RWPE2 (cell line): ENCODE measurements at regions not wholly inside any gene's neighbourhood (a gene's known extent, or its start where the extent isn't known, plus 50 kb on each side); places are given as distances from the start of the nearest gene placed in this dataset.

ENCODE experiments used
- ATAC-seq: fragments of 200-7000 bp; cut with Tn5 transposase; 3 replicates; pipeline ENCODE4 v1.9.1; 2021; ENCODE audit warnings: low read depth
- DNase-seq: peaks from one replicate; pipeline ENCODE4 v3.0.0-alpha.2; 2020; ENCODE audit warnings: low spot score
- H3K27ac ChIP-seq: fragments of 450-650 bp; 2 replicates; pipeline ENCODE4 v1.5.1; 2017; ENCODE audit warnings: mild to moderate bottlenecking; ENCODE audit not compliant: poor library complexity, severe bottlenecking
- H3K27me3 ChIP-seq: fragments of 250-450 bp; sonication (Bioruptor Pico); 2 replicates; pipeline ENCODE4 v1.5.1; 2021; ENCODE audit warnings: mild to moderate bottlenecking, moderate library complexity; ENCODE audit not compliant: insufficient read depth, poor library complexity, severe bottlenecking
- H3K36me3 ChIP-seq: fragments of 250-450 bp; sonication (Bioruptor Pico); 2 replicates; pipeline ENCODE4 v1.5.1; 2020; ENCODE audit warnings: low read depth, mild to moderate bottlenecking, moderate library complexity
- H3K4me1 ChIP-seq: fragments of 250-450 bp; sonication (Bioruptor Pico); 2 replicates; pipeline ENCODE4 v1.5.1; 2021; ENCODE audit warnings: mild to moderate bottlenecking, moderate library complexity; ENCODE audit not compliant: insufficient read depth, poor library complexity, severe bottlenecking
- H3K4me3 ChIP-seq: fragments of 250-450 bp; sonication (Bioruptor Pico); 2 replicates; pipeline ENCODE4 v1.5.1; 2021; ENCODE audit warnings: mild to moderate bottlenecking, moderate library complexity; ENCODE audit not compliant: severe bottlenecking
- H3K9me3 ChIP-seq: fragments of 250-450 bp; sonication (Bioruptor Pico); 2 replicates; pipeline ENCODE4 v1.5.1; 2021; ENCODE audit warnings: mild to moderate bottlenecking, moderate library complexity; ENCODE audit not compliant: severe bottlenecking
- TF ChIP-seq, protein P1 (sequence below): fragments of 450-650 bp; IDR thresholded peaks from one replicate; pipeline ENCODE4 v1.5.1; 2017; ENCODE audit warnings: mild to moderate bottlenecking, moderate library complexity; ENCODE audit not compliant: poor library complexity, severe bottlenecking

DNA sequence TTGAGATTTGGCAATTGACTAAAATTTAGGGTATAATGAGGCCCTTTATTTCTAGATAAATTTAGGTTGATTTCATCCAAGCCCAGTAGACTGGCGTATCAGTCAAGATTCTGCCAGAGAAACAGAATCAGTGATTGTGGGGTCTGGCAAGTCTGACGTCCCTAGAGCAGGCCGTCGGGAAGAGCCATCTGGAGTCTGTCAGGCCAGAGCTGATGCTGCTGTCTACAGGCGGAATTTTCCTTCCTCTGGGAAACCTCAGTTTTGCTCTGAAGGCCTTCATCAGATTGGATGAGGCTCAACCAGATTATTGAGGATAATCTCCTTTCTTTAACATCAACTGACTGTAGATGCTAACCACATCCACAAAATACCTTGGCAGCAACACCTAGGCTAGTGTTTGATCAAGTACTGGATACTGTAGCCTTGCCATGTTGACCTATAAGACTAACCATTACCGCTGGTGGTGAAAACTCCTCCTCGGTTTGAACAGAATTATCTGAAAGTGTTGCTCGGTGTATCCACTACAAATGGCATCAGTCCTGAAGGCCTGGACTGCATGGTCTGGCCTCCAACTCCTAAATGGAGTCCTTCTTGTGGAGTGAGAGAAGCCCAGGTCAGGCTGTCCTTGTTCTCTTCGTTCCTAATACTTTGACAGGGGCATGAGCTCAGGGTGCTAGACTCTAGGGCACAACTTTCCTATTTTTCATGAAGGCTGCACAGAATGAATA is 83.2 kb upstream of the ANKH start:
- DNase-seq (no peak), ATAC-seq (no peak)
- Histone ChIP-seq H3K27ac (no peak overlapping the region), H3K27me3 (no peaks in the 10 kb centered on the region), H3K4me1 (peaks cover 17% of the 10 kb centered on the region), H3K9me3 (no peaks in the 10 kb centered on the region), H3K4me3 (no peak overlapping the region), H3K36me3 (no peaks in the 10 kb centered on the region)
- TF ChIP-seq, protein P1, sequence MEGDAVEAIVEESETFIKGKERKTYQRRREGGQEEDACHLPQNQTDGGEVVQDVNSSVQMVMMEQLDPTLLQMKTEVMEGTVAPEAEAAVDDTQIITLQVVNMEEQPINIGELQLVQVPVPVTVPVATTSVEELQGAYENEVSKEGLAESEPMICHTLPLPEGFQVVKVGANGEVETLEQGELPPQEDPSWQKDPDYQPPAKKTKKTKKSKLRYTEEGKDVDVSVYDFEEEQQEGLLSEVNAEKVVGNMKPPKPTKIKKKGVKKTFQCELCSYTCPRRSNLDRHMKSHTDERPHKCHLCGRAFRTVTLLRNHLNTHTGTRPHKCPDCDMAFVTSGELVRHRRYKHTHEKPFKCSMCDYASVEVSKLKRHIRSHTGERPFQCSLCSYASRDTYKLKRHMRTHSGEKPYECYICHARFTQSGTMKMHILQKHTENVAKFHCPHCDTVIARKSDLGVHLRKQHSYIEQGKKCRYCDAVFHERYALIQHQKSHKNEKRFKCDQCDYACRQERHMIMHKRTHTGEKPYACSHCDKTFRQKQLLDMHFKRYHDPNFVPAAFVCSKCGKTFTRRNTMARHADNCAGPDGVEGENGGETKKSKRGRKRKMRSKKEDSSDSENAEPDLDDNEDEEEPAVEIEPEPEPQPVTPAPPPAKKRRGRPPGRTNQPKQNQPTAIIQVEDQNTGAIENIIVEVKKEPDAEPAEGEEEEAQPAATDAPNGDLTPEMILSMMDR = no peak

DNA sequence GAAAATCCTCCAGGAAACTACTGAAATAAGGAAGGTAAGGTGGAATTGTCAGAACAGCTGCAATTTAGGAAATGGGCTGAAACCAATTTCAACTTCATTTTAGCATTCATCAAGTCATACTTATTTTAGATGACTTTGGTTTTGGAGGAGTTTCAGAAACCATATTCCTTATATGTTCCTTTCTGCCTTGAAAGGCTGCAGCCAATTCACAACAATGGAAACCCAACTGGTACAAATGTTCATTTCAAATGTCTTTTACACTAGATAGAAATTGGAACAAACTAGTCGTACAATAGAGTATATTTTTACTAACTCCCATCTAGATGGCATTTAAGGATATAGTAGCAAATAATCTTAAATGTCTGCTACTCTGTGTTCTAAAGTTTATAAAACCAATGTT is 82.6 kb upstream of the ANKH start:
- peaks cover 12% of the 10 kb centered on the region for H3K4me1 ChIP-seq
- ATAC-seq = no peak

DNA sequence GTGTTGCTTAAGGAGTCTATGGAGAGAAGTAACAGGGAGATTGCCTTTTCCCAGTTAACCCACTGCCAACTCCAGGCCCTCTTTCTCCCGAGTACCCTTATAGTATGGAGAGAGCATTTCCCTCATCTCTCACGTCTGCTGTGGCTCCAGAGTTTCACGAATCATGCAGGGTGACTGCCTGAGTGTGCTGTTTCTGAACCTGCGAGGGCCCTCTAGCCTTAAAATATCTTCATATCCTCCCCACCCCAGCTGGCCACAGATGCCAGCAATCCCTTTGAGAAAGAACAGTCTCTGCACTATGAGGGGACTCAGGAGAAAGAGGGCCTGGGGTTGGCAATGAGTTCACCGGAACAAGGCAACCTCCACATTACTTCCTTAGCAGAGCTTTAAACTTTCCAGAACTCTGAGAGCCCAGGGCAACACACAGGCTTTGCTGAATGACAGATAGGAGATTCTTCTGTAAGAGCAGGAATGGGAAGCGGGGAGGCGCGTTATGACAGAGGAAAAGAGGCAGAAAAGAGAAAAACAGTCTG is 81.6 kb upstream of the ANKH start:
- Histone ChIP-seq H3K4me3 (no peak overlapping the region), H3K36me3 (no peaks in the 10 kb centered on the region), H3K27ac (no peak overlapping the region), H3K9me3 (no peaks in the 10 kb centered on the region), H3K4me1 (peaks cover under 1% of the 10 kb centered on the region), H3K27me3 (no peaks in the 10 kb centered on the region)
- ATAC-seq (no peak), DNase-seq (no peak)
- TF ChIP-seq, protein P1 = no peak

More for the DNA sequence above, 82.6 kb upstream of the ANKH start:
- Histone ChIP-seq H3K27ac (no peak overlapping the region), H3K9me3 (no peaks in the 10 kb centered on the region), H3K36me3 (no peaks in the 10 kb centered on the region), H3K27me3 (no peaks in the 10 kb centered on the region), H3K4me3 (no peak overlapping the region)
- TF ChIP-seq, protein P1 = no peak
- DNase-seq = no peak

DNA sequence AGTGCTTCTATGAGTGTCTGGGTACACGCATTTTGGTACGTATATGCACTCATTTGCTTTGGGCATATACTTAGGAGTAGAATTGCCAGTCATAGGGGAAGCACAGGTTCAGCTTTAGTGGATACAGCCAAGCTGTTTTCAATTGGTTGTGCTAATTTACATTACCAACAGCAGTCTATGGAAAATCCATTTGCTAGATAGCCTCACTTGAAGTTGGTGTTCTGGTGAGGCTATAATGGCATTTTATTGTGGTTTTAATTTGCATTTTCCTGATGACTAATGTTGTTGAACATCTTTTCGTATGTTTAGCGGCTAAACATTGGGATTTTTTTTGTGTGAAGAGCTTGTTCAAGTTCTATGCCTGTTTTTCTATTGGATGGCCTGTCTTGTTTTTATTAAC is 76.8 kb upstream of the ANKH start:
- H3K9me3 ChIP-seq = no peaks in the 10 kb centered on the region
- TF ChIP-seq, protein P1 = no peak
- H3K27ac ChIP-seq = no peak overlapping the region
- H3K4me3 ChIP-seq = no peak overlapping the region
- DNase-seq = no peak
- no peaks in the 10 kb centered on the region for H3K36me3 ChIP-seq
- H3K27me3 ChIP-seq = no peaks in the 10 kb centered on the region
- ATAC-seq = no peak
- no peaks in the 10 kb centered on the region for H3K4me1 ChIP-seq
